Gastroesophageal sphincter (tissue), 3 donors: ENCODE measurements at regions not wholly inside any gene's neighbourhood (a gene's known extent, or its start where the extent isn't known, plus 50 kb on each side); places are given as distances from the start of the nearest gene placed in this dataset.

Experiments used
- POLR2AphosphoS5 ChIP-seq: sonication (generic); formaldehyde crosslinking; IDR thresholded peaks from one replicate; pipeline ENCODE4 v1.6.1; 2017; ENCODE audit warnings: antibody characterized with exemption
- TF ChIP-seq, protein P1 (sequence below), 4 experiments: fragments of 200-600 bp in 2 of 4; fragments of 450-650 bp in 2 of 4; sonication (generic) in 1 of 4; IDR thresholded peaks; one replicate each; pipeline ENCODE4 v1.5.1; 2017 to 2019; ENCODE audit warnings: antibody characterized with exemption in 4 of 4, mild to moderate bottlenecking in 2 of 4, moderate library complexity in 2 of 4

DNA sequence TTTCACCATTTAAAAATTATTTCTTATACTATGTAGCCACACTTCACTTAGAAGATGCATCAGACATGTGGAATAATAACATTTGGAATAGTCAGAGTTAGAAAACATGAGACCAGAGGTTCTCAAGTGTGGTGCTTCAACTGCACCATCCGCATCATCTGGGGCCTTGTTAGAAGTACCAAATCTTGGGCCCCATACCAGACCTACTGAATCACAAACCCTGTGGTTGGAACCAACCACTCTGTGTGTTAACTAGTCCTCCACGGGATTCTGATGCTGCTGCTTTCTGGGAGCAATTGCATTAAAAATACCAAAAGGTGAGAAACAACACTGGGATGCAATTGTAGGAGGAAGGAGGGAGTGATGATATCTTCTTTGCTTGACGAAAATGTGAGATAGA is 125.2 kb downstream of the GNAT3 start:
- no peak for TF ChIP-seq POLR2AphosphoS5
- TF ChIP-seq, protein P1, sequence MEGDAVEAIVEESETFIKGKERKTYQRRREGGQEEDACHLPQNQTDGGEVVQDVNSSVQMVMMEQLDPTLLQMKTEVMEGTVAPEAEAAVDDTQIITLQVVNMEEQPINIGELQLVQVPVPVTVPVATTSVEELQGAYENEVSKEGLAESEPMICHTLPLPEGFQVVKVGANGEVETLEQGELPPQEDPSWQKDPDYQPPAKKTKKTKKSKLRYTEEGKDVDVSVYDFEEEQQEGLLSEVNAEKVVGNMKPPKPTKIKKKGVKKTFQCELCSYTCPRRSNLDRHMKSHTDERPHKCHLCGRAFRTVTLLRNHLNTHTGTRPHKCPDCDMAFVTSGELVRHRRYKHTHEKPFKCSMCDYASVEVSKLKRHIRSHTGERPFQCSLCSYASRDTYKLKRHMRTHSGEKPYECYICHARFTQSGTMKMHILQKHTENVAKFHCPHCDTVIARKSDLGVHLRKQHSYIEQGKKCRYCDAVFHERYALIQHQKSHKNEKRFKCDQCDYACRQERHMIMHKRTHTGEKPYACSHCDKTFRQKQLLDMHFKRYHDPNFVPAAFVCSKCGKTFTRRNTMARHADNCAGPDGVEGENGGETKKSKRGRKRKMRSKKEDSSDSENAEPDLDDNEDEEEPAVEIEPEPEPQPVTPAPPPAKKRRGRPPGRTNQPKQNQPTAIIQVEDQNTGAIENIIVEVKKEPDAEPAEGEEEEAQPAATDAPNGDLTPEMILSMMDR (IDR thresholded peaks at IDR 0.05): no peak
